ENCODE measurements at regions not wholly inside any gene's neighbourhood (a gene's known extent, or its start where the extent isn't known, plus 50 kb on each side); places are given as distances from the start of the nearest gene placed in this dataset.

DNA sequence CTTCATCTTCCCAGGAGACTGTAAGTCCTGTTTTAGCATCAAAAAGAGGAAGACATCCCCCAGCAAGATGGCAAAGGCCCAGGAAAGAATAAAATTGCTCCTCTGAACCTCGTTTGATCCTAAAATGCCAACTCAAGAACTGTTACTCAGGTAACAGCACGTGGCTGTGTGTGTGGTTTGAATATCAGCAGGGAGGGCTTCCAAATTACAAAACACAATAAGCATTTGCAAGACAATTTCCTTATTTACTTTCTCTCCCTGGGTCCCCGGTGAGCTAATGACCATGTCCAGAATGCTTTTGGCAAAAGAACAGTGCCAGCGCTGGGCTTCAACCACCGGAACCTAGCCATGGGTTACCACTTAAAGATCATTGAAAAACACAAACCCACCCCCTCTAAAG lies 163.6 kb downstream of the C1D start:
- TF ChIP-seq, protein P1, sequence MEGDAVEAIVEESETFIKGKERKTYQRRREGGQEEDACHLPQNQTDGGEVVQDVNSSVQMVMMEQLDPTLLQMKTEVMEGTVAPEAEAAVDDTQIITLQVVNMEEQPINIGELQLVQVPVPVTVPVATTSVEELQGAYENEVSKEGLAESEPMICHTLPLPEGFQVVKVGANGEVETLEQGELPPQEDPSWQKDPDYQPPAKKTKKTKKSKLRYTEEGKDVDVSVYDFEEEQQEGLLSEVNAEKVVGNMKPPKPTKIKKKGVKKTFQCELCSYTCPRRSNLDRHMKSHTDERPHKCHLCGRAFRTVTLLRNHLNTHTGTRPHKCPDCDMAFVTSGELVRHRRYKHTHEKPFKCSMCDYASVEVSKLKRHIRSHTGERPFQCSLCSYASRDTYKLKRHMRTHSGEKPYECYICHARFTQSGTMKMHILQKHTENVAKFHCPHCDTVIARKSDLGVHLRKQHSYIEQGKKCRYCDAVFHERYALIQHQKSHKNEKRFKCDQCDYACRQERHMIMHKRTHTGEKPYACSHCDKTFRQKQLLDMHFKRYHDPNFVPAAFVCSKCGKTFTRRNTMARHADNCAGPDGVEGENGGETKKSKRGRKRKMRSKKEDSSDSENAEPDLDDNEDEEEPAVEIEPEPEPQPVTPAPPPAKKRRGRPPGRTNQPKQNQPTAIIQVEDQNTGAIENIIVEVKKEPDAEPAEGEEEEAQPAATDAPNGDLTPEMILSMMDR (optimal IDR thresholded peaks at IDR 0.05 in 1 of 3, IDR thresholded peaks at IDR 0.05 in 1 of 3, conservative IDR thresholded peaks at IDR 0.05 in 1 of 3; ENCODE audit: extremely low read depth in 1 of 3, insufficient read depth in 2 of 3, low read length in 3 of 3), result no peak
- no peak for TF ChIP-seq EZH2 (IDR thresholded peaks at IDR 0.05; ENCODE audit: low read length)
